MM.1S (cell line): ENCODE measurements at regions not wholly inside any gene's neighbourhood (a gene's known extent, or its start where the extent isn't known, plus 50 kb on each side); places are given as distances from the start of the nearest gene placed in this dataset.

ENCODE experiments used
- DNase-seq: peaks from one replicate; pipeline ENCODE4 v3.0.0-alpha.2; 2015
- H2AFZ ChIP-seq: fragments of 300-600 bp; sonication (generic); 2 replicates; pipeline ENCODE4 v1.6.0; 2016; ENCODE audit warnings: antibody characterized with exemption, low read length
- H3F3A ChIP-seq: fragments of 300-600 bp; sonication (generic); 2 replicates; pipeline ENCODE4 v1.6.1; 2016; ENCODE audit warnings: mild to moderate bottlenecking, antibody characterized with exemption, low read length, moderate library complexity, mixed read lengths; ENCODE audit not compliant: insufficient read depth
- H3K27ac ChIP-seq: fragments of 300-600 bp; sonication (generic); 2 replicates; pipeline ENCODE4 v1.5.1; 2016; ENCODE audit warnings: mild to moderate bottlenecking, low read length
- H3K27me3 ChIP-seq: fragments of 300-600 bp; sonication (generic); replicated peaks from 2 replicates; pipeline ENCODE4 v1.6.0; 2016; ENCODE audit warnings: low read length; ENCODE audit not compliant: insufficient read depth
- H3K36me3 ChIP-seq: fragments of 300-600 bp; sonication (generic); replicated peaks from 2 replicates; pipeline ENCODE4 v1.6.1; 2016; ENCODE audit warnings: mild to moderate bottlenecking, low read length, mixed read lengths; ENCODE audit not compliant: insufficient read depth
- H3K4me1 ChIP-seq: fragments of 300-600 bp; sonication (generic); 2 replicates; pipeline ENCODE4 v1.6.1; 2016; ENCODE audit warnings: low read length, mixed read lengths
- H3K4me2 ChIP-seq: fragments of 300-600 bp; sonication (generic); 2 replicates; pipeline ENCODE4 v1.6.0; 2016; ENCODE audit warnings: low read depth, low read length
- H3K4me3 ChIP-seq: fragments of 300-600 bp; sonication (generic); 2 replicates; pipeline ENCODE4 v1.5.1; 2016; ENCODE audit warnings: low read length, mixed read lengths
- H3K79me2 ChIP-seq: fragments of 300-600 bp; sonication (generic); 2 replicates; pipeline ENCODE4 v1.6.1; 2016; ENCODE audit warnings: mixed run types, low read length, mixed read lengths
- H3K9ac ChIP-seq: fragments of 300-600 bp; sonication (generic); 2 replicates; pipeline ENCODE4 v1.6.1; 2016; ENCODE audit warnings: low read length, mixed read lengths
- H3K9me2 ChIP-seq: fragments of 300-600 bp; sonication (generic); replicated peaks from 2 replicates; pipeline ENCODE4 v1.6.1; 2016; ENCODE audit warnings: mild to moderate bottlenecking, low read length, mixed read lengths; ENCODE audit not compliant: insufficient read depth
- H3K9me3 ChIP-seq: fragments of 300-600 bp; sonication (generic); replicated peaks from 2 replicates; pipeline ENCODE4 v1.6.1; 2016; ENCODE audit warnings: mild to moderate bottlenecking, low read length, mixed read lengths; ENCODE audit not compliant: insufficient read depth
- H4K20me1 ChIP-seq: fragments of 300-600 bp; sonication (generic); 2 replicates; pipeline ENCODE4 v1.6.1; 2016; ENCODE audit warnings: mild to moderate bottlenecking, low read length, moderate library complexity, mixed read lengths; ENCODE audit not compliant: insufficient read depth
- CTCF ChIP-seq: fragments of 300-600 bp; sonication (generic); IDR thresholded peaks from 2 replicates; pipeline ENCODE4 v1.5.1; 2016; ENCODE audit warnings: antibody characterized with exemption, low read length, mixed read lengths
- EZH2 ChIP-seq: fragments of 300-600 bp; sonication (generic); optimal IDR thresholded peaks from 2 replicates; pipeline ENCODE3; 2017; ENCODE audit warnings: low read depth, mild to moderate bottlenecking, antibody characterized with exemption, low read length, mixed read lengths
- EZH2phosphoT487 ChIP-seq: fragments of 300-600 bp; sonication (generic); IDR thresholded peaks from 2 replicates; pipeline ENCODE4 v1.6.1; 2018; ENCODE audit warnings: antibody characterized with exemption, low read length

- Histone ChIP-seq H3K9me3 (no peaks in the 10 kb centered on the region), H3K27me3 (no peaks in the 10 kb centered on the region), H3K79me2 (no peaks in the 10 kb centered on the region), H3K4me2 (no peak overlapping the region), H3K36me3 (no peaks in the 10 kb centered on the region), H4K20me1 (no peaks in the 10 kb centered on the region), H3F3A (no peaks in the 10 kb centered on the region), H3K4me3 (no peak overlapping the region), H3K27ac (no peak overlapping the region), H2AFZ (no peak overlapping the region), H3K4me1 (no peaks in the 10 kb centered on the region), H3K9me2 (no peaks in the 10 kb centered on the region), H3K9ac (no peak overlapping the region)
- DNase-seq = no peak
- TF ChIP-seq CTCF (no peak), EZH2phosphoT487 (no peak), EZH2 (no peak)
Measured at GRCh38 chr18:76697441-76697901, 124.9 kb upstream of the ZNF236 start.

- Histone ChIP-seq H3K4me1 (no peaks in the 10 kb centered on the region), H3K27me3 (no peaks in the 10 kb centered on the region), H3K9me3 (no peaks in the 10 kb centered on the region), H3K4me3 (no peak overlapping the region), H3K9me2 (no peaks in the 10 kb centered on the region), H4K20me1 (no peaks in the 10 kb centered on the region), H3K36me3 (no peaks in the 10 kb centered on the region), H3K27ac (no peak overlapping the region), H2AFZ (no peak overlapping the region), H3K9ac (no peak overlapping the region), H3K4me2 (no peak overlapping the region), H3K79me2 (no peaks in the 10 kb centered on the region), H3F3A (no peaks in the 10 kb centered on the region)
- TF ChIP-seq CTCF = no peak
- TF ChIP-seq EZH2 = no peak
- DNase-seq = no peak
Measured at GRCh38 chr18:76691800-76692199, 130.6 kb upstream of the ZNF236 start.

GRCh38 chr18:76689646-76690264 lies 132.6 kb upstream of the ZNF236 start:
- Histone ChIP-seq H3F3A (no peaks in the 10 kb centered on the region), H3K9ac (no peak overlapping the region), H3K9me3 (no peaks in the 10 kb centered on the region), H3K9me2 (no peaks in the 10 kb centered on the region), H3K36me3 (no peaks in the 10 kb centered on the region), H3K4me2 (peak overlapping the region; percentile 4; the same call in 1 of the 2 replicates), H3K79me2 (no peaks in the 10 kb centered on the region), H3K27ac (no peak overlapping the region), H3K4me3 (no peak overlapping the region), H4K20me1 (no peaks in the 10 kb centered on the region), H2AFZ (no peak overlapping the region), H3K4me1 (no peaks in the 10 kb centered on the region), H3K27me3 (no peaks in the 10 kb centered on the region)
- DNase-seq = no peak
- no peak for TF ChIP-seq EZH2phosphoT487
- no peak for TF ChIP-seq CTCF
- TF ChIP-seq EZH2 = no peak
